Activated T-helper 1 cell treated with anti-CD3 and anti-CD28 coated beads, Interleukin-12 subunit alpha, Interleukin-12 subunit beta, Interleukin-2, Interleukin-4 antibody, amounts not matched to agents 30 ng/mL and 10 ng/mL and 1 ng/mL, durations not matched to agents 14 hours and 24 hours and 36 hours (primary cell): ENCODE measurements at regions not wholly inside any gene's neighbourhood (a gene's known extent, or its start where the extent isn't known, plus 50 kb on each side); places are given as distances from the start of the nearest gene placed in this dataset.

ENCODE experiments used
- DNase-seq: peaks from one replicate; pipeline ENCODE4 v3.0.0; 2021; ENCODE audit warnings: low spot score
- H3K27ac Mint-ChIP-seq: one replicate; pipeline ENCODE4 v1.8.0; 2021; ENCODE audit warnings: mild to moderate bottlenecking, mixed read lengths
- H3K27me3 Mint-ChIP-seq: one replicate; pipeline ENCODE4 v1.8.0; 2022; ENCODE audit warnings: mild to moderate bottlenecking, moderate library complexity, mixed read lengths; ENCODE audit not compliant: insufficient read depth
- H3K36me3 Mint-ChIP-seq: one replicate; pipeline ENCODE4 v1.8.0; 2021; ENCODE audit warnings: low read depth, mixed read lengths
- H3K4me1 Mint-ChIP-seq: one replicate; pipeline ENCODE4 v1.8.0; 2021; ENCODE audit warnings: low read depth, mixed read lengths
- H3K4me3 Mint-ChIP-seq: one replicate; pipeline ENCODE4 v1.8.0; 2021; ENCODE audit warnings: mild to moderate bottlenecking, moderate library complexity, mixed read lengths
- H3K9me3 Mint-ChIP-seq: one replicate; pipeline ENCODE4 v1.8.0; 2021; ENCODE audit warnings: mixed read lengths
- intact Hi-C: fragments of 100-400 bp; cut with micrococcal nuclease; formaldehyde crosslinking; loops from one replicate; pipeline ENCODE4 v1.15.1; 2024

- Mint-ChIP-seq H3K36me3 (no peaks in the 10 kb centered on the region), H3K27me3 (peaks cover 6% of the 10 kb centered on the region), H3K9me3 (no peaks in the 10 kb centered on the region), H3K4me3 (no peak overlapping the region), H3K4me1 (peaks cover 4% of the 10 kb centered on the region), H3K27ac (no peak overlapping the region)
- DNase-seq, result no peak
- intact Hi-C loops, result no loop called here
Measured at GRCh38 chr11:112421879-112422278, 161.2 kb upstream of the PLET1 start.

DNA sequence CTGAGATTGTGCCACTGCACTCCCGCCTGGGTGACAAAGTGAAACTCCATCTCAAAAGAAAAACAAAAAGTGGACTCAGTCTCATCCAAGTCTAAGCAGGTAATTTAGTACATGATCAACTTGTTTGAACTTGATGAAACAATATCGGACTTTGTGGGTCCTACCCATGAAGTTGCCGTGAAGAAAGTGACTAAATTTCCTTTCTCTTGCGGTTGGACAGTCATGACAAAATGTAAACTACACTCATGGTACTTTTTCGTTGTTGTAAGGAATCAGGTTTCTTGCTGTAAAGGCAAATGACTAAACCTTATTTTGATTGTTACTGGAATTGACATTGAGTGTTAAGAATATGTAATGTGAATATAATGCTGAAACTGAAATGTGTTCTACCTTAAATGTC lies 164.5 kb upstream of the PLET1 start:
- no peaks in the 10 kb centered on the region for H3K4me1 Mint-ChIP-seq
- no peak overlapping the region for H3K4me3 Mint-ChIP-seq
- H3K27ac Mint-ChIP-seq, result no peak overlapping the region
- peaks cover 3% of the 10 kb centered on the region for H3K27me3 Mint-ChIP-seq
- no peak for DNase-seq
- no peaks in the 10 kb centered on the region for H3K36me3 Mint-ChIP-seq
- H3K9me3 Mint-ChIP-seq, result no peaks in the 10 kb centered on the region
- intact Hi-C loops, result no loop called here

GRCh38 chr11:112437096-112437495 lies 176.4 kb upstream of the PLET1 start:
- no peak for DNase-seq
- Mint-ChIP-seq H3K27me3 (peaks cover 5% of the 10 kb centered on the region), H3K4me1 (no peaks in the 10 kb centered on the region), H3K4me3 (no peak overlapping the region), H3K36me3 (no peaks in the 10 kb centered on the region), H3K27ac (no peak overlapping the region), H3K9me3 (peaks cover 11% of the 10 kb centered on the region)
- intact Hi-C loops, result no loop called here

DNA sequence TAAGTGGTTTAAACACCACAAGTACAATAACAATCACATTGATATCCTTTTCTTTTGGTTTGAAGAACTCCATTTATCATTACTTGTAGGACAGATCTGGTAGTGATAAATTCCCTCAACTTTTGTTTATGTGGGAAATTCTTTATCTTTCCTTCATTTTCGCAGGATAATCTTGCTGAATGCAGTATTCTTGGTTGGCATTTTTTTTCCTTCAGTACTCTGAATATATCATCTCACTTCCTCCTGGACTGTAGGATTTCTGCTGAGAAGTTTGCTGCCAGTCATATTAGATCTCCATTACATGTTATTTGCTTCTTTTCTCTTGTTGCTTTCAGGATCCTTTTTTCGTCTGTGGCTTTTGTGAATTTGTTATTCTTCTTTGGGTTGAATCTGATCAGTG lies 179.0 kb upstream of the PLET1 start:
- no peaks in the 10 kb centered on the region for H3K4me1 Mint-ChIP-seq
- no peak overlapping the region for H3K4me3 Mint-ChIP-seq
- no peak for DNase-seq
- H3K9me3 Mint-ChIP-seq, result peaks cover 17% of the 10 kb centered on the region
- no peaks in the 10 kb centered on the region for H3K36me3 Mint-ChIP-seq
- no peak overlapping the region for H3K27ac Mint-ChIP-seq
- H3K27me3 Mint-ChIP-seq, result peaks cover 12% of the 10 kb centered on the region
- intact Hi-C loops, result no loop called here

GRCh38 chr11:112440518-112440917 lies 179.9 kb upstream of the PLET1 start:
- H3K27me3 Mint-ChIP-seq, result peaks cover 15% of the 10 kb centered on the region
- H3K36me3 Mint-ChIP-seq, result no peaks in the 10 kb centered on the region
- H3K27ac Mint-ChIP-seq, result no peak overlapping the region
- no peaks in the 10 kb centered on the region for H3K4me1 Mint-ChIP-seq
- no peak for DNase-seq
- H3K9me3 Mint-ChIP-seq, result peaks cover 25% of the 10 kb centered on the region
- H3K4me3 Mint-ChIP-seq, result no peak overlapping the region
- intact Hi-C loops, result no loop called here

GRCh38 chr11:112448168-112448567 lies 187.5 kb upstream of the PLET1 start:
- intact Hi-C loops, result no loop called here
- Mint-ChIP-seq H3K27ac (no peak overlapping the region), H3K9me3 (peaks cover 13% of the 10 kb centered on the region), H3K36me3 (no peaks in the 10 kb centered on the region), H3K27me3 (peaks cover 13% of the 10 kb centered on the region), H3K4me1 (no peaks in the 10 kb centered on the region), H3K4me3 (no peak overlapping the region)
- no peak for DNase-seq

- Mint-ChIP-seq H3K36me3 (no peaks in the 10 kb centered on the region), H3K27ac (no peak overlapping the region), H3K4me3 (no peak overlapping the region), H3K4me1 (no peaks in the 10 kb centered on the region), H3K27me3 (peaks cover 13% of the 10 kb centered on the region), H3K9me3 (peaks cover 13% of the 10 kb centered on the region)
- intact Hi-C loops, result no loop called here
- no peak for DNase-seq
Measured at GRCh38 chr11:112448806-112449205, 188.1 kb upstream of the PLET1 start.

GRCh38 chr11:112451250-112451649 lies 190.6 kb upstream of the PLET1 start:
- Mint-ChIP-seq H3K4me3 (no peak overlapping the region), H3K27ac (no peak overlapping the region), H3K27me3 (peaks cover 7% of the 10 kb centered on the region), H3K36me3 (no peaks in the 10 kb centered on the region), H3K9me3 (peaks cover 4% of the 10 kb centered on the region), H3K4me1 (peaks cover 5% of the 10 kb centered on the region)
- no peak for DNase-seq
- intact Hi-C loops, result no loop called here

DNA sequence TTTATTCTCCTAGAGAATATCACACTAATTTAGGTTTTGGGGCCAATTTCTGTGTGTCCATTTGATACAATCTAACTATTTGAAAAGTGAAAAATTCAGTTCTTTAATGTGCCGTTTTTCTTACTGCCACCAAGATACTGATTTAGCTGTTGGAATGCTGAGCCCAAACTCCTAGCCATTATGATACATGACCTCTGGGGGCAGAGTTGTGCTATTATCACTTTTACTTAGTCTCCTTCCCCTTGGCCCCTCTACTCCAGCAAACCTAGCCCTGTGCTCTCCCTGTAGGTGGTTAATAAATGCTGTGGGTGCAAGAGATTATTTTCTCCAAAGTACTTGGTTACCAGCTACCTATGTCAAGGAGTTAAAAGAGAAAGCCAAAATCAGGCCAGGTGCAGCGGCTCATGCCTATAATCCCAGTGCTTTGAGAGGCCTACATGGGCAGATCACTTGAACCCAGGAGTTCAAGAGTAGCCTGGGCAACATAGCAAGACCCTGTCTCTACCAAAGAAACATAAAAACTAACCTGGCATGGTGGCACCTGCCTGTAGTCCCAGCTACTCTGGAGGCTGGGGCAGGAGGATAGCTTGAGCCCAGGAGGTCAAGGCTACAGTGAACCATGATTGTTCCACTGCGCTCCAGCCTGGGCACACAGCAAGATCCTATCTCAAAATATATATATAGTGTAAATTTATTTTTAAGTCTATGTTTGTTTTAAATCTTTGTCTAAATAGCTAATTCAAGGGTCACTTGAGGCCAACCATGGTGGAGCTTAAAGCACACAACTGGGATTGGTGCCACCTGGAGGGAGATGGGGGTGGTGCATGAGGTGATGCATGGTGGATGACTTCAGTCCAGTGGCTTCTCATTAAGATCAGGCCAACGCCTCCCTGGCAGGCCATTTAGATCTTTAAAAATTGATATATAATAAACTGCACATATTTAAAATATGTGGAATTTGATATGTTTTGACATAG lies 193.2 kb upstream of the PLET1 start:
- no peak overlapping the region for H3K27ac Mint-ChIP-seq
- intact Hi-C loops, result loop anchor here (1.0 kb wide), 1 partner anchor 164 kb away; no protein-coding TSS in a partner anchor
- no peaks in the 10 kb centered on the region for H3K36me3 Mint-ChIP-seq
- no peak for DNase-seq
- peaks cover 4% of the 10 kb centered on the region for H3K9me3 Mint-ChIP-seq
- peaks cover 5% of the 10 kb centered on the region for H3K4me1 Mint-ChIP-seq
- peaks cover 6% of the 10 kb centered on the region for H3K27me3 Mint-ChIP-seq
- H3K4me3 Mint-ChIP-seq, result no peak overlapping the region

GRCh38 chr11:112454841-112455240 lies 194.2 kb upstream of the PLET1 start:
- Mint-ChIP-seq H3K27me3 (peaks cover 3% of the 10 kb centered on the region), H3K9me3 (peaks cover 4% of the 10 kb centered on the region), H3K36me3 (no peaks in the 10 kb centered on the region), H3K27ac (no peak overlapping the region), H3K4me1 (peaks cover 5% of the 10 kb centered on the region), H3K4me3 (no peak overlapping the region)
- no peak for DNase-seq
- intact Hi-C loops, result loop anchor here (1.0 kb wide), 1 partner anchor 165 kb away; no protein-coding TSS in a partner anchor

GRCh38 chr11:112455791-112456190 lies 195.1 kb upstream of the PLET1 start:
- Mint-ChIP-seq H3K4me3 (no peak overlapping the region), H3K27me3 (peaks cover 3% of the 10 kb centered on the region), H3K36me3 (no peaks in the 10 kb centered on the region), H3K4me1 (peaks cover 5% of the 10 kb centered on the region), H3K27ac (no peak overlapping the region), H3K9me3 (peaks cover 4% of the 10 kb centered on the region)
- intact Hi-C loops, result no loop called here
- no peak for DNase-seq

DNA sequence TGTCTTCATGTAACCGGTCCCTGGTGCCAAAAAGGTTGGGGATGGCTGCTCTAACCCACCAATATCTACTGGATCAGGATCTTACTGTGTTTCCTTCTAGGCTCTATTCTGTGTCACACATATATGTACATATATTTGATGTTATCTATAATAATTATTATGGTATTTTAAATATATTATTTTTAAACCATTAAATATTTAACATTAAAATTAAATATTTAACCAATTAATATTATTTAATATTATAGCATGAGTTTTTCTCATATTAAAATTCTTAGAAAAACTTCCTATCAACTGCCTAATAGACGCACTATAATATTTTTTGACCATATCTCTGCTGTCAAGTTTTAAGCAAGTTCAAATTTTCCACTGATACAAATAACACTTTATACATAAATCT lies 196.9 kb upstream of the PLET1 start:
- H3K4me1 Mint-ChIP-seq, result peaks cover 5% of the 10 kb centered on the region
- H3K27ac Mint-ChIP-seq, result no peak overlapping the region
- no peak for DNase-seq
- H3K27me3 Mint-ChIP-seq, result no peaks in the 10 kb centered on the region
- H3K4me3 Mint-ChIP-seq, result no peak overlapping the region
- H3K9me3 Mint-ChIP-seq, result peaks cover 4% of the 10 kb centered on the region
- intact Hi-C loops, result no loop called here
- H3K36me3 Mint-ChIP-seq, result no peaks in the 10 kb centered on the region

DNA sequence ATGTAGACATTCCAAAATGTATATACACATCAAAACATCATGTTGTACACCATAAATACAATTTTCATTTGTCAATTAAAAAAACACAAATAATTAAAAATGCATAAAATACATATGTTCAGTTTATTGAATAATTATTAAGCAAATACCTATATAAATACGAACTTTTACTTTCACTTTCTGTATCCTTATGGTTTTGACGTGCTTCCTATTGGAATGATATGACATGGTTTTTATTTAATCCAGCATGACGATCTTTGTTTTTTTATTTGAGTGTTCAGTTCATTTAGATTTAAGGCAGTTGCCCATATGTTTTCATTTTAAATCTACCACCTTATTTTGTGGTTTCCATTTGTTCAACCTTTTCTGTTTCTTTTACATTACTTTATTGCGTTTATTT lies 198.3 kb upstream of the PLET1 start:
- peaks cover 4% of the 10 kb centered on the region for H3K9me3 Mint-ChIP-seq
- H3K4me3 Mint-ChIP-seq, result no peak overlapping the region
- H3K4me1 Mint-ChIP-seq, result peaks cover 5% of the 10 kb centered on the region
- H3K27ac Mint-ChIP-seq, result no peak overlapping the region
- DNase-seq, result no peak
- intact Hi-C loops, result no loop called here
- no peaks in the 10 kb centered on the region for H3K36me3 Mint-ChIP-seq
- H3K27me3 Mint-ChIP-seq, result no peaks in the 10 kb centered on the region
